ENCODE measurements at regions not wholly inside any gene's neighbourhood (a gene's known extent, or its start where the extent isn't known, plus 50 kb on each side); places are given as distances from the start of the nearest gene placed in this dataset.

DNA sequence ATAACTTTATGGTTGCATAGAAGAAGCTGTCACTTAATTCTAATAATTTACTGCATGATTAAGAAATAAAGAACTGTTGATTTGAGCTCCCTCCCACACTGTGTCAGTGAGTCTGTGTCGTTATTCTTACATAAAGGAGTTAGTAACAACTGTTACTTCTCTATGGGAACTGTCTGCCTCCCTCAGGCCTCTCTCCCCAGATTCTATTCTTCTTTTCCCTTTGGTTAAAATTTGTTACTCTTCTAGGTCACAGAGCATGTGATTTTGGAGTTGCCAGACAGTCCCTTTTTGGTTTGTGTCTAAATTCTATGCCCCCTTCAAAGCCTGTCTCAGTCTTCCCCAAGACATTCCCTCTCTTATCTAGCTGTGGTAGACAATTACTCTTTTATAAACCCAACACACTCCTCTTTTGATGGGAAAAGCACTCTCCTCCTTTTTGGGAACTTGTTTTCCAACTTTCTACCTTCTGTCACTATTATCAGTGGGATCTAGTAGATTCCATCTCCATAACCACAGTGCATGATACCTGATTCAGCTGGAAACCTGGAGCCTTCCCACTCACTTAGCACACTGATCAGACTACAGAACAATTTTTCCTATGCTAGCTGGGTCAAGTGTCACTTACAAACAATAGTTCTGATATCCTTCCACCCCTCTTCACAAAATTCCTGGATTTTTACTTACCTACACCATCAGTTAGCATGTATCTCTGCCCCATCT, 422.1 kb upstream of the TGFBR2 start:
- no peak for DNase-seq (ENCODE audit: low read depth in 1 of 2, low spot score in 2 of 2)
- H2BK20ac ChIP-seq (ENCODE audit: low read length) = no peak overlapping the region
- no peak overlapping the region for H2BK5ac ChIP-seq (ENCODE audit: low read depth, low read length)
- H4K5ac ChIP-seq (ENCODE audit: insufficient read length, low read depth, low read length) = no peak overlapping the region
- no peak overlapping the region for H3K18ac ChIP-seq (ENCODE audit: extremely low read depth, low read length)
- no peak overlapping the region for H2AFZ ChIP-seq (ENCODE audit: low read length)
- no peak overlapping the region for H4K91ac ChIP-seq (replicated peaks; ENCODE audit: insufficient read length, low read length)
- no peaks in the 10 kb centered on the region for H3K23me2 ChIP-seq (ENCODE audit: low read depth, low read length)
- H3K14ac ChIP-seq (ENCODE audit: insufficient read length) = no peak overlapping the region
- TF ChIP-seq ASH2L (IDR thresholded peaks at IDR 0.05; ENCODE audit: low read length) (no peak), HDAC6 (IDR thresholded peaks at IDR 0.05; ENCODE audit: low read depth, low read length) (no peak), EZH2 (IDR thresholded peaks at IDR 0.05; ENCODE audit: low read depth, low read length, severe bottlenecking) (no peak), TAF1 (IDR thresholded peaks at IDR 0.05; ENCODE audit: low read depth, low read length) (no peak), FOSL1 (IDR thresholded peaks at IDR 0.05; ENCODE audit: insufficient read depth, low read depth, low read length) (no peak), CBX8 (IDR thresholded peaks at IDR 0.05; ENCODE audit: borderline replicate concordance, low read depth, low read length) (no peak), ATF2 (IDR thresholded peaks at IDR 0.05; ENCODE audit: low read length) (no peak), RFX5 (IDR thresholded peaks at IDR 0.05; ENCODE audit: borderline replicate concordance, low read depth, low read length) (no peak), CHD1 (IDR thresholded peaks at IDR 0.05; ENCODE audit: low read depth, low read length) (no peak)
- H2BK15ac ChIP-seq (ENCODE audit: low read length) = no peak overlapping the region
- POLR2A ChIA-PET (ENCODE audit: partially characterized antibody) = no interaction called here
- H4K8ac ChIP-seq (ENCODE audit: extremely low read depth, insufficient read depth, low read length) = no peak overlapping the region
- no peak for FAIRE-seq
- no peak overlapping the region for H3K4me3 ChIP-seq (ENCODE audit: extremely low read depth in 1 of 4, insufficient read depth in 2 of 4, low read depth in 3 of 4, low read length in 4 of 4)
- WGBS, 2 experiments (ENCODE audit: extremely low coverage in 1 of 2, insufficient coverage in 1 of 2, insufficient read length in 1 of 2, insufficient replicate concordance in 2 of 2, low coverage in 1 of 2, low lambda C conversion rate in 2 of 2, missing lambda C conversion rate in 1 of 2) = 96% methylated on average over 1 of the region's 1 CpG; no CpG with 5 or more reads in 1 of the 2 experiments
- H2AK5ac ChIP-seq (ENCODE audit: low read depth, low read length) = no peak overlapping the region
- H3K4ac ChIP-seq (replicated peaks; ENCODE audit: insufficient read length, low read depth, low read length) = no peak overlapping the region
- no peaks in the 10 kb centered on the region for H3K27me3 ChIP-seq (replicated peaks in 1 of 4; ENCODE audit: control insufficient read depth in 3 of 4, extremely low read depth in 1 of 4, insufficient read depth in 3 of 4, low read length in 3 of 4)
- CTCF ChIA-PET (ENCODE audit: partially characterized antibody) = interaction anchor here (1.1 to 1.4 kb wide), 2 partner anchors 14 to 555 kb away, joined by 3 to 4 read pairs; no protein-coding TSS in a partner anchor
- H3K23ac ChIP-seq (ENCODE audit: insufficient read length) = no peak overlapping the region
- H3K4me1 ChIP-seq (replicated peaks in 1 of 4; ENCODE audit: control insufficient read depth in 3 of 4, insufficient read depth in 4 of 4, low read length in 3 of 4) = no peaks in the 10 kb centered on the region
- H3K9me3 ChIP-seq (ENCODE audit: insufficient read depth in 2 of 2, low read depth in 1 of 2, low read length in 1 of 2) = no peaks in the 10 kb centered on the region
- H2BK120ac ChIP-seq (replicated peaks; ENCODE audit: low read depth, low read length) = no peak overlapping the region
- H3K56ac ChIP-seq (replicated peaks; ENCODE audit: insufficient read length, low read depth, low read length) = no peak overlapping the region
- H3K27ac ChIP-seq (ENCODE audit: low read depth, low read length) = no peak overlapping the region
- no peak overlapping the region for H3K4me2 ChIP-seq (ENCODE audit: insufficient read depth in 1 of 2, low read depth in 2 of 2, low read length in 2 of 2)
- no peaks in the 10 kb centered on the region for H3K36me3 ChIP-seq (ENCODE audit: control insufficient read depth in 2 of 4, insufficient read depth in 4 of 4, low read length in 3 of 4)
- H4K20me1 ChIP-seq (replicated peaks in 1 of 2; ENCODE audit: control insufficient read depth in 1 of 2, insufficient read depth in 2 of 2, low read length in 2 of 2) = no peaks in the 10 kb centered on the region
- no peak overlapping the region for H2BK12ac ChIP-seq (ENCODE audit: low read depth, low read length)
- no peaks in the 10 kb centered on the region for H3K79me1 ChIP-seq (ENCODE audit: low read depth, low read length)
- no peaks in the 10 kb centered on the region for H3K79me2 ChIP-seq (ENCODE audit: control insufficient read depth in 1 of 2, insufficient read depth in 2 of 2, low read length in 2 of 2)
- H3K9ac ChIP-seq (replicated peaks in 1 of 4; ENCODE audit: extremely low read depth in 1 of 4, low read depth in 3 of 4, low read length in 3 of 4) = no peak overlapping the region
